ENCODE measurements at regions not wholly inside any gene's neighbourhood (a gene's known extent, or its start where the extent isn't known, plus 50 kb on each side); places are given as distances from the start of the nearest gene placed in this dataset.

GRCh38 chr12:105805730-105806399 lies 332.9 kb downstream of the NUAK1 start:
- no peak for TF ChIP-seq CTCF (IDR thresholded peaks at IDR 0.05; ENCODE audit: insufficient read depth, low read length, poor library complexity, severe bottlenecking)
- H3K36me3 ChIP-seq (ENCODE audit: control insufficient read depth, insufficient read depth, low read length), result no peaks in the 10 kb centered on the region
- no peak overlapping the region for H3K4me3 ChIP-seq (ENCODE audit: low read depth, low read length)
- no peaks in the 10 kb centered on the region for H3K27me3 ChIP-seq (ENCODE audit: control insufficient read depth, insufficient read depth, low read length)
- no peak for DNase-seq (ENCODE audit: low read depth)

GRCh38 chr12:105806400-105806770 lies 332.4 kb downstream of the NUAK1 start:
- Histone ChIP-seq H3K27me3 (ENCODE audit: control insufficient read depth, insufficient read depth, low read length) (no peaks in the 10 kb centered on the region), H3K4me3 (ENCODE audit: low read depth, low read length) (no peak overlapping the region), H3K36me3 (ENCODE audit: control insufficient read depth, insufficient read depth, low read length) (no peaks in the 10 kb centered on the region)
- TF ChIP-seq CTCF (IDR thresholded peaks at IDR 0.05; ENCODE audit: insufficient read depth, low read length, poor library complexity, severe bottlenecking), result no peak
- DNase-seq (ENCODE audit: low read depth), result no peak

GRCh38 chr12:105812366-105812765 lies 326.4 kb downstream of the NUAK1 start:
- Histone ChIP-seq H3K27me3 (ENCODE audit: control insufficient read depth, insufficient read depth, low read length) (no peaks in the 10 kb centered on the region), H3K4me3 (ENCODE audit: low read depth, low read length) (no peak overlapping the region), H3K36me3 (ENCODE audit: control insufficient read depth, insufficient read depth, low read length) (no peaks in the 10 kb centered on the region)
- no peak for DNase-seq (ENCODE audit: low read depth)
- no peak for TF ChIP-seq CTCF (IDR thresholded peaks at IDR 0.05; ENCODE audit: insufficient read depth, low read length, poor library complexity, severe bottlenecking)

- no peak for TF ChIP-seq CTCF (IDR thresholded peaks at IDR 0.05; ENCODE audit: insufficient read depth, low read length, poor library complexity, severe bottlenecking)
- H3K36me3 ChIP-seq (ENCODE audit: control insufficient read depth, insufficient read depth, low read length), result no peaks in the 10 kb centered on the region
- no peak for DNase-seq (ENCODE audit: low read depth)
- no peak overlapping the region for H3K4me3 ChIP-seq (ENCODE audit: low read depth, low read length)
- H3K27me3 ChIP-seq (ENCODE audit: control insufficient read depth, insufficient read depth, low read length), result no peaks in the 10 kb centered on the region
These were observed 325.6 kb downstream of the NUAK1 start for GRCh38 chr12:105813201-105813600.

- no peaks in the 10 kb centered on the region for H3K27me3 ChIP-seq (ENCODE audit: control insufficient read depth, insufficient read depth, low read length)
- H3K36me3 ChIP-seq (ENCODE audit: control insufficient read depth, insufficient read depth, low read length), result no peaks in the 10 kb centered on the region
- no peak for TF ChIP-seq CTCF (IDR thresholded peaks at IDR 0.05; ENCODE audit: insufficient read depth, low read length, poor library complexity, severe bottlenecking)
- no peak overlapping the region for H3K4me3 ChIP-seq (ENCODE audit: low read depth, low read length)
- no peak for DNase-seq (ENCODE audit: low read depth)
These were observed 324.5 kb downstream of the NUAK1 start for GRCh38 chr12:105814283-105814682.

- Histone ChIP-seq H3K36me3 (ENCODE audit: control insufficient read depth, insufficient read depth, low read length) (no peaks in the 10 kb centered on the region), H3K27me3 (ENCODE audit: control insufficient read depth, insufficient read depth, low read length) (no peaks in the 10 kb centered on the region), H3K4me3 (ENCODE audit: low read depth, low read length) (no peak overlapping the region)
- TF ChIP-seq CTCF (IDR thresholded peaks at IDR 0.05; ENCODE audit: insufficient read depth, low read length, poor library complexity, severe bottlenecking), result no peak
- no peak for DNase-seq (ENCODE audit: low read depth)
These were observed 319.2 kb downstream of the NUAK1 start for GRCh38 chr12:105819549-105819948.

All from kidney epithelial cell (primary cell).